GM19463 (cell line): ENCODE measurements at regions not wholly inside any gene's neighbourhood (a gene's known extent, or its start where the extent isn't known, plus 50 kb on each side); places are given as distances from the start of the nearest gene placed in this dataset.
"Not testable (repeated sequence)": the region's sequence is repeated elsewhere in the genome, so short reads cannot be mapped to it uniquely, and the experiment has no call there.

Experiments used
- ATAC-seq: cut with Tn5 transposase; IDR thresholded peaks from one replicate; pipeline ENCODE4 v1.9.1; 2021; ENCODE audit warnings: mild to moderate bottlenecking, moderate library complexity; ENCODE audit not compliant: unreplicated experiment

DNA sequence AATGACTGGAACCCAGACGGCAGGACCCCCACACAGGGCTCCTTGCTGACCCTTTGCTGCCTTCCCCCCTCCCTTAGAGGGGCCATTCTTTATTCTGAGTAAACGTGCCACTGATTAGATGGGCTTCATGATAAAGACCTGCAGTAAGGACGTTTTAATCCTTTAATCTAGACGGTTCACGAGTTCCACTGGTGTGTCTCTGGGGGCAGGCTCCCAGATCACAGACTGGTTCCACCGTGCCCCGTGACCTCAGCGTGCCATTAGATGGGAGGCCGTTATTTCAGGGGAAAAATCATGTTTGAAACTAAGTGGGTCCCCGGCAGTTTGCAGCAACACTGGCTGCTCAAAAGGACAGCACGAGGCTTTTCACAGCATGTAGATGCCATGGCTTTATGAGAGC, 246.9 kb upstream of the PLGLB2 start:
- not testable (repeated sequence) for ATAC-seq

- ATAC-seq = not testable (repeated sequence)
These were observed 244.9 kb upstream of the PLGLB2 start for GRCh38 chr2:87502948-87503347.

DNA sequence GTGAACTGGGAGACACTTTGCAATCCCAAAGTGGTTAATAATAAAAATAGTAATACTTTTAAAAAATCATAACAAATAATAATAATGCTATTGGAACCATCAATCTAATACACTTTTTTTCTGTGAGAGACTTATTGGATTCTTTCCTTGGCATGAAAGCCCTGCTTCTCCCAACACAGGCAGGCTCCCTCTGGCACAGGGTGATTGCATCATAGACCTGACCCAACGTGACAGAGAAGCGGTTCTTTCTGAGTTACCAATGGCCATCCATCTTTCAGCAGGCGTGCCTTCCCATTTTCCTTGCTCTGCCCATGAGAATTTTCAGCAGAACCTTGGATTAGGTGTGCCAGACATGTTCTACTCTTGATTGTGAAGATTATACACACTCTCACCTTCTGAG, 242.6 kb upstream of the PLGLB2 start:
- ATAC-seq = not testable (repeated sequence)

- not testable (repeated sequence) for ATAC-seq
These were observed 242.0 kb upstream of the PLGLB2 start for GRCh38 chr2:87505909-87506308.

DNA sequence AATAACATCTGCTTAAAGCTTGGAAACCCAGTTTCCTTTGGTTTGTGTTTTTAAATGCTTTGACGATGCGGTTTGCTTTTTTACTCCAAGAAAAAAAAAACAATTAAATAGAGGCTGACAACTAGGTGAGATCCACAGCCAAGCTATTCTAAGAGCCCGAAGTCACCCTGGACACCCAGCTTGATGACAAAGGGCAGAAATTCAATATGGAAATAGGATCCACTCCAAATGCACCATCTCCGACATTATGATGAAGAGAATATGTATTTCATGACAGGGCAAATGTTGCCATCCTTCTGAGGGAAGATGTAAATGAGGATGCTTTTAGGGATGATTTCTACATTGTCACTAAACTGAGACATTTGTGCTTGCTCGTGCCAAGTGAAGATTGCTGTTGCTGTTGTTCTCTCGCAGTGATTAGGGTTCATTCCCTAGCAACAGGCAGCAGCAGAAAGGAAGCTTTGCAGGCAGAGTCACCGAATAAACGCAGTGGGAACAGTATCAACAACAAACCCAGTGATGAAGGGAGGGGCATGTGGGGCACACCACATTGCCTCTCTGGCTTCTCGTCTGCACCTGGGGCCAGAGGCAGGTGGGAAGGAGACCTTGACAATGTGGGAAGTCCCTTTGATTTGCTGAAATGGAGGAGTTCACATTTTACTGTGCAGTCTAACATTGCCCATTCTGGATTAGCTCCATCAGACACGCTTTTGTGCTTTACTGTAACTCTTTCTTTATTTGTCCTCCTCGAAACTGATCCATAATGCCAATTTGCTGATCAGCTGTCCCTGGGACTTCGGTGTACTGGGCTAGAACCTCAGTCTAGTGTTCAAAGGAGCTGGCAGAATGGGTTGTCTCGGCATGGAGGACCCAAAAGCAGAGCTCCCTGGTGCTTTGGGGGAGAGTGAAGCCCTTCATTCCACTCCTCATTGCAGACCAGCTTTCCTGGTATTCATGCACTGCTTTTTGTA, 240.2 kb upstream of the PLGLB2 start:
- ATAC-seq = not testable (repeated sequence)

- ATAC-seq = not testable (repeated sequence)
These were observed 236.6 kb upstream of the PLGLB2 start for GRCh38 chr2:87511195-87511778.

DNA sequence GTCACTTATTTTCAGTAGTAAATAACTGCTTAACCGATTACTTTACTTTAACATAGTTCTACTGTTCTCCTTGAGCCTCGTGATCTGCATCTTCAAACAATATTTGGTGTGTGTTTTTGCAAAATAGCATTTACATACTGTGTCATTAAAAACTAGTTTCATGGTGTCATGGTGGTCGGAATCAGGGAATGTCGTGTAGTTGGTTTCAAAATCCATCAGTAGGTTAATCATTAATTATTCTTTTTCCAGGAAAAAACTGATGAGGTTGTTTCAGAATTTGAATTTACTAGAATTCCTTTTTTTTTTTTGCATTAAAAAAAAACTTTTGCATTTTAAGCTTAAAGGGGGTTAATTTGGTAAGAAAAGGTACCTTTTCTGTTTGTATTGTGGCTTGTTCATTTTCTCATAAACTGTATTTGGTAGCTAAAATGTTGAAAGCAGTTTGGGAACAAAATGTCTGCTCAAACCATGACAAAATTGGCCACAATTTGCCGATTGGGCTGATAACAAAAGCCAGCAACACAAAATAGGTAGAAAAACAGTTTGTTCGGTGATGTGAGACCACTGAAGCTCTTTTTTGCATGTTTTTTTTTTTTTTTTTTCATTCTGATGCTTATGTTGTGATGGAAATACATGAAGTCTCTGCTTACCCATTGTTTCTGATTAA, 234.9 kb upstream of the PLGLB2 start:
- not testable (repeated sequence) for ATAC-seq

DNA sequence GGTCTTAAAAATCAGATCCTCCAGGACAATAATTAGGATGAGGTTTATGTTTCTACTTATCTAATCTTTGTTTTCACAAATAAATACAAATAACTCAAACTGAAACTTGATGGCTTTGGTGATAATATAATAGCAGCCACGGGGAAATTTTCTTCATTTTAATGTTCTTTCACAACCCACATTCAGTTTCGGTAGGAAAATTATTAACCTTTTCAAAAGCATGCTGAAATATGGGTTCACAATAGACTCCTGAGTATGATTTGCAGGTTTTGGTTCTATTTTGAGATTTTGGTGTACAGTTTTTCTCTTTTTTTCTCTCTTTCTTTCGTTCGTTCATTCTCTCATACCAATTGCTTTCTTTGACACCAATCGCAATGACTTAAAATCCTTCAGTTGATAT, 233.9 kb upstream of the PLGLB2 start:
- peak; percentile 63 for ATAC-seq

DNA sequence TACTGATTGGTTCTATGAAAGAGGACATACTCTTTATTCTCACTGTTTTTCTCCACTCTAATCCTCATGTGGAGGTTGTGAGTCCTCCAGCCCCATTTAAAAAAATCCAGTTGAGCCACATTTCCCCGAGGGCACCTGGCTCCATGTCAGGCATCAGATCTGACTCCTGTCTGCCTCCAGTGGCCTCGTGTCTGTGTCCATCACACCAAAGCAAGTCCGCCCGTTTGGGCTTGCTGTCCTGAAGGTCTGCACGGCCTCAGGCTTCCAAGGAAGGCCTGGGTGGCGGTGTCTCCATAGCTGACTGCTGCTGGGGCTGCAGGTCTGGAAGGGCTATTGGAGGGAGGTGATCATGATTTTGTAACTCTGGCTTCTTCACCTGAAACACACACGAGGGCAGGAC, 233.4 kb upstream of the PLGLB2 start:
- not testable (repeated sequence) for ATAC-seq

DNA sequence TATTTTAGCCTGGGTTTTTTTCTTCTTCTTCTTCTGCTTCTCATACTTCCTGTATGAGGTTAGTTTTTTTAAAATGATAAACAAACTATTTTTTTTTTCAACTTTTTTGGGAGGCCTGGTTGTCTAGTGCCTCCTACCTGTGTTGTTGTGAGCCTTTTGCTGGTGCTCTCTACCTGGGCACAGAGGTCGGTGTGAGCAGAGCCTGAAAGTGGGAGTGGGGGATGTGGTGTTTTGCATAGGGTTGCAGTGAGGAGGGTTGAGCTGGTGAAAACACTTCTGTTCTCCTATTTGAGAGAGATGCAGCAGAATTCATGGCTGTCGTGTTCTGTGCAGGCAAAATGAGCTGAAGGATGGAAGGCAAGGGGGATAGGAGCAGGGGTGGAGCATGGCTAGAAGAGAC, 232.7 kb upstream of the PLGLB2 start:
- ATAC-seq = not testable (repeated sequence)

DNA sequence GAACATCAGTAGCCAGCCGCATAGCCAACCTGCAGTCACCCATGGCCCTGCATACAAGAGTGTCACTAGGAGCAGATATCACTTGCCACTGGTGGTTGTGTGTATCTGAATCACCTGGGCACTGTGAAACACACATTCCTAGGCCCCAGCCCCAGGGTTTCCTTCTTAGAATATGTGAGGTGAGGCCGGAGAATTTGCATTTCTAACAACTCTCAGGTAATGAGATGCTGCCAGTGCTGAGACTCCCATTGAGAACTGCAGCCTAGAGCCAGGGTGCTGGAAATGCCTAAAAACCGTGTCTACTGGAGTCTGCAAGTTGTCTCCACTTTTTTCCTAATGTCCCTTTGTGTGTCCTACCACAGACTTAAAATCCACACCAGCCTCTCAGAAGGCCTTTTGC, 232.0 kb upstream of the PLGLB2 start:
- ATAC-seq = not testable (repeated sequence)

DNA sequence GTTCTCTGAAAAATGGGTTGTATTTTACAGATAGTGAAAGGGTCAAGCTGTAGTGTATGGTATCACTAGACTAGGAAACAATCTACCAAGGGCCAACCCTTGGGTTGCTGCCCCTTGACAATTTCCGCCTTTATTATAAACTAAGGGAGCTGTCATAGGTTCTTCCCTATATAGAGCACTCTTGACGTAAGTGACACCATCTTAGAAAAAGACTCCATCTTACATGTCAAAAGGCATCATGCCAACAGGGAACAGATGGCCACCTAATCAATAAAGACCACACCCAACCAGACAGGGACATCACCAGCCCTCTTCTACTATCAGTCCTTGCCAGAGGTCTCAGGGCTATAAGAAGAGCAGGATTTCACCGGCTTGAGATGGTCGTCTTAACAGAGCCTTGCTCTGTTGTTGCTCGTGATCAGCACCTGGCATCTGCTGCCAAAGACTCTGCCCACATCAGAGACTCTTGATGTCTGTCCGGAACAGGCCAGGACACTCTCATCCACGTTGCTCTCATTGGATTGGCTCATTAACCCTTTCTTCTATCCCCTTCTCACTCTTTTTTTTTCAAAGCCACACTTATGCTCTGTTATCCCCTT, 231.4 kb upstream of the PLGLB2 start:
- not testable (repeated sequence) for ATAC-seq

DNA sequence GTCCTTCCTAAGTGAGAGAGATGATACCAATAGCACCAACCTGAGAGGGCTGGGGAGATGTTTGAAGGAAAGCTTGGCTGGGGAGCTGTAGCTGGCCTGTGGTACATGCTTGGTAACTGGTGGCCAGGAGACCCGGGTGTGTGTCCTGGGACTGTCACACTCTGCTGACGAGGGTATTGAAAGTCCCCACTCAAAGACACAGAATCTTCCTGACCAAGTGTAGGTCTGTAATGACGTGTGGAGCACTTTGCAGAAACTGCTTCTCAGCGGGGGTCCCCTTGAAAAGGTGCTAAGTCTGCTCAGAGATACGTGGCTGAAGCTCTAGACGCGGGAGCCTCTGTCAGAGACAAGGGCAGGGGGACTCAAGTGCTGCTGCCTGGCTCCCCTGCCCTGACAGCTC, 230.4 kb upstream of the PLGLB2 start:
- not testable (repeated sequence) for ATAC-seq

GRCh38 chr2:87518066-87518465, 229.8 kb upstream of the PLGLB2 start:
- ATAC-seq = not testable (repeated sequence)

DNA sequence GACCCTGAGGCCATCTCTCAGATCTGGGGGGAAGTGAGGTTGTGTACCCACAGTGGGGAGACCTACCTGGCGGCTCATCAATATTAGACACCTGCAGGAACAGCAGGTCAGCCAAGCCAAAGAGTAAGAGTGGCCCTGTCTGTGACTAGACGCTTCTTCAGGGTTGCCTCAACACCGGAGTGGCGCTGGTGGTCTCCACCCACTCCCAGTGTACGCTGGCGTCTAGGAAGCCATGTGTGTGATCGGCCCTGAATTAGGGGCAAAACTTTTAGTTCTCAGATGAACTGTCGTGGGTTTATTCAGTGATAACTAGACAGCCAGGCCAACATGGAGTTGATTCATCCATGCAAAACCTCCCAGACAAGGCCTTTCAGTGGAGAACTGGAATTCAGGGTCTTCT, 229.3 kb upstream of the PLGLB2 start:
- not testable (repeated sequence) for ATAC-seq

DNA sequence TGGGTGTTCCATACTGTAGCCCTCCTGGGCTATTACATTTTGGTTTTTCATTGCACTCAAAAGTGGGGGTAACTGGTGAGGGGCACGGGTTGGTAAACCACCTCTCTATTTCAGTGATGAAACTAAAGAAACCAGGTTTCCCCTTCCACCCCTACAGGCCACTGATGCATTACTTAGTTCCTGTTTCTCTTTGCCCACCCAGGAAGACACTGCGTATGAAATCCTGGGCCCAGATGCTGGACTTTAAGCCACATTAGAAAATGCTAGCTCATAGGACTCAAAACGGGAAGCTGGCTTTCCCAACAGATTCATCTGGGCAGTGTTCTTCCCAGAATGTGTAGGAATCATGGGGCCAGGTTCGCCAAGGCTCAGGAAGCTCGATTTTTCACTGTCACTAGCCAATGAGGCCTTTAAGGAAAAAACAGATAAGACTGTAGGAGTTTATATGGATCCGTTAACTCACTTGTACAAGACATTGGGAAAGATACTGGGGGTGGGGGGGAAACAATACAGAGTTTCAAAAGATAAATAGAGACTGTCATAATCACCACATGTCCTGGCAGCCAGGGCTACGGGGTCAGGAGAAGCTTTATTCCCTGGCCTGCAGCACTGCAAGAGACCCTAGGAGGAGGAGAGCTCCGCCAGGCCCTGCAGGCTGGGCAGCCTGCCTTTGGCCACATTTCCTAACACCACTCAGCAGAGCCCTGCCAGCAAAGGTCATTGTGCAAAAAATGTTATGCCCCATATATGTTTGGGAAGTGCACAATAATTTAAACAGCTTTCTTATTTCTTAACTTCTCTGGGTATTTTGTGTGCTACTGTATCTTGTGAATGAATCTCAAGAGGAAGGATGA, 228.5 kb upstream of the PLGLB2 start:
- ATAC-seq = not testable (repeated sequence)

- ATAC-seq = peak; percentile 51
These were observed 226.8 kb upstream of the PLGLB2 start for GRCh38 chr2:87521057-87521456.

DNA sequence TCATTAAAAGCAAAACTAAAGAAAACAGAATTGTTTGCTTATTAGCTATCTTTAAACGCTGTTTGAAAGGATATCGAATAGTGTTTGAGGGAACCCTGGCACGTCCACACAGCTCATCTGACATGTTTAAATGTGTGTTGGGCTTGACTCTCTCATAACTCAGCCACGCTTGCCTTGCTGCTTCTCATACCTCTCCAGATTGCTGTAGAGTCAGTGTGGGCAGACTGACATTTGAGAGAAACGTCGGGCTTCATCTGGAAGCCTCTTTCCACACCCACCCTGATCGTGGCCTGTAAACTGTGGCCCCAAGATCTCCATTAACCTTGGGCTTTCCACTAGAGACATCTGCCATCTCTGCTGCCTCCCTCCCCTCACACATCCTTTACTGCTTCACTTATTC, 226.4 kb upstream of the PLGLB2 start:
- not testable (repeated sequence) for ATAC-seq

GRCh38 chr2:87524619-87525188, 223.2 kb upstream of the PLGLB2 start:
- not testable (repeated sequence) for ATAC-seq

GRCh38 chr2:87525497-87525991, 222.3 kb upstream of the PLGLB2 start:
- not testable (repeated sequence) for ATAC-seq
